Mesothelial cell of epicardium (in vitro differentiated cells): ENCODE measurements at regions not wholly inside any gene's neighbourhood (a gene's known extent, or its start where the extent isn't known, plus 50 kb on each side); places are given as distances from the start of the nearest gene placed in this dataset.
A peak's percentile ranks its signal among the peaks of the same experiment; 100 is the strongest.

Experiments used
- DNase-seq, 2 experiments: peaks; one replicate each; pipeline ENCODE4 v3.0.0; 2021; ENCODE audit warnings: low spot score in 2 of 2; ENCODE audit not compliant: unreplicated experiment in 2 of 2
- H3K27ac Mint-ChIP-seq: 2 replicates; pipeline ENCODE4 v1.8.0; 2021; ENCODE audit warnings: mixed read lengths
- H3K27me3 Mint-ChIP-seq: 2 replicates; pipeline ENCODE4 v1.8.0; 2021; ENCODE audit warnings: low read depth, mixed read lengths
- H3K36me3 Mint-ChIP-seq: 2 replicates; pipeline ENCODE4 v1.8.0; 2021; ENCODE audit warnings: mixed read lengths
- H3K4me1 Mint-ChIP-seq: 2 replicates; pipeline ENCODE4 v1.8.0; 2021; ENCODE audit warnings: mixed read lengths
- H3K4me3 Mint-ChIP-seq: 2 replicates; pipeline ENCODE4 v1.8.0; 2021; ENCODE audit warnings: mild to moderate bottlenecking, moderate library complexity, mixed read lengths
- H3K9me3 Mint-ChIP-seq: 2 replicates; pipeline ENCODE4 v1.8.0; 2021; ENCODE audit warnings: mixed read lengths
- CTCF ChIP-seq: fragments of 200-600 bp; sonication (generic); IDR thresholded peaks from one replicate; pipeline ENCODE4 v1.5.0; 2021; ENCODE audit warnings: antibody characterized with exemption; ENCODE audit not compliant: unreplicated experiment

- H3K36me3 Mint-ChIP-seq, result peaks cover 12% of the 10 kb centered on the region
- H3K4me1 Mint-ChIP-seq, result peaks cover 14% of the 10 kb centered on the region
- peaks cover 5% of the 10 kb centered on the region for H3K9me3 Mint-ChIP-seq
- TF ChIP-seq CTCF, result no peak
- H3K27ac Mint-ChIP-seq, result no peak overlapping the region
- no peak for DNase-seq
- H3K27me3 Mint-ChIP-seq, result no peaks in the 10 kb centered on the region
- no peak overlapping the region for H3K4me3 Mint-ChIP-seq
Measured at GRCh38 chr2:185436787-185437372, 301.7 kb upstream of the FSIP2 start.

GRCh38 chr2:185441486-185442005 lies 297.1 kb upstream of the FSIP2 start:
- Mint-ChIP-seq H3K36me3 (no peaks in the 10 kb centered on the region), H3K27ac (no peak overlapping the region), H3K9me3 (no peaks in the 10 kb centered on the region), H3K4me3 (no peak overlapping the region), H3K27me3 (no peaks in the 10 kb centered on the region), H3K4me1 (peaks cover 6% of the 10 kb centered on the region)
- no peak for DNase-seq
- peak; percentile 4 for TF ChIP-seq CTCF

- H3K36me3 Mint-ChIP-seq, result peaks cover 29% of the 10 kb centered on the region
- DNase-seq, result no peak
- no peaks in the 10 kb centered on the region for H3K4me1 Mint-ChIP-seq
- no peak overlapping the region for H3K4me3 Mint-ChIP-seq
- H3K9me3 Mint-ChIP-seq, result peaks cover 29% of the 10 kb centered on the region
- H3K27me3 Mint-ChIP-seq, result no peaks in the 10 kb centered on the region
- no peak overlapping the region for H3K27ac Mint-ChIP-seq
- no peak for TF ChIP-seq CTCF
Measured at GRCh38 chr2:185456517-185456916, 282.1 kb upstream of the FSIP2 start.

- DNase-seq, result no peak
- Mint-ChIP-seq H3K27ac (no peak overlapping the region), H3K36me3 (peaks cover 30% of the 10 kb centered on the region), H3K9me3 (peaks cover 25% of the 10 kb centered on the region), H3K27me3 (no peaks in the 10 kb centered on the region), H3K4me3 (no peak overlapping the region), H3K4me1 (no peaks in the 10 kb centered on the region)
- TF ChIP-seq CTCF, result no peak
Measured at GRCh38 chr2:185463481-185463880, 275.1 kb upstream of the FSIP2 start.

GRCh38 chr2:185466915-185467314 lies 271.7 kb upstream of the FSIP2 start:
- Mint-ChIP-seq H3K9me3 (peaks cover 25% of the 10 kb centered on the region), H3K27me3 (no peaks in the 10 kb centered on the region), H3K4me3 (no peak overlapping the region), H3K4me1 (no peaks in the 10 kb centered on the region), H3K27ac (no peak overlapping the region), H3K36me3 (peaks cover 31% of the 10 kb centered on the region)
- DNase-seq, result no peak
- TF ChIP-seq CTCF, result no peak
